A673 (cell line): ENCODE measurements at regions not wholly inside any gene's neighbourhood (a gene's known extent, or its start where the extent isn't known, plus 50 kb on each side); places are given as distances from the start of the nearest gene placed in this dataset.

Experiments used
- BruUV-seq: library from RNA; stranded (reverse); fragments of 400-500 nt; replicated peaks from 2 replicates; lab custom pipeline; 2021; lab: Mats Ljungman, UMichigan
- CTCF ChIA-PET: fragments of 300-600 bp; sonication (Branson Sonifier 250); formaldehyde crosslinking; loops from one replicate; lab custom pipeline; 2022; ENCODE audit warnings: antibody characterized with exemption; lab: Charles Lee
- POLR2A ChIA-PET: fragments of 300-600 bp; sonication (Branson Sonifier 250); formaldehyde crosslinking; loops from one replicate; lab custom pipeline; 2022; ENCODE audit warnings: antibody characterized with exemption; ENCODE audit not compliant: low non-redundant PET; lab: Charles Lee
- DNase-seq: peaks from one replicate; pipeline ENCODE4 v3.0.0-alpha.2; 2015; ENCODE audit warnings: low spot score
- H3K27ac ChIP-seq: fragments of 200-600 bp; sonication (generic); 2 replicates; pipeline ENCODE4 v1.5.1; 2016; ENCODE audit warnings: mixed run types, low read depth, mild to moderate bottlenecking, mixed read lengths, antibody characterized with exemption, low read length; ENCODE audit not compliant: poor library complexity, severe bottlenecking
- H3K27me3 ChIP-seq: fragments of 200-600 bp; sonication (generic); replicated peaks from 2 replicates; pipeline ENCODE4 v1.6.1; 2017; ENCODE audit warnings: mixed run types, low read depth, mild to moderate bottlenecking, mixed read lengths, antibody characterized with exemption, low read length; ENCODE audit not compliant: insufficient read depth, poor library complexity
- H3K36me3 ChIP-seq: fragments of 200-600 bp; sonication (generic); 2 replicates; pipeline ENCODE4 v1.6.1; 2016; ENCODE audit warnings: mixed run types, mild to moderate bottlenecking, mixed read lengths, antibody characterized with exemption, low read length; ENCODE audit not compliant: insufficient read depth, poor library complexity, severe bottlenecking
- H3K4me1 ChIP-seq: fragments of 200-600 bp; sonication (generic); 2 replicates; pipeline ENCODE4 v1.6.1; 2017; ENCODE audit warnings: mixed run types, mild to moderate bottlenecking, mixed read lengths, antibody characterized with exemption, low read length; ENCODE audit not compliant: insufficient read depth, poor library complexity, severe bottlenecking
- H3K4me3 ChIP-seq: fragments of 200-600 bp; sonication (generic); 2 replicates; pipeline ENCODE4 v1.5.1; 2016; ENCODE audit warnings: low read depth, mixed run types, mild to moderate bottlenecking, mixed read lengths, low read length; ENCODE audit not compliant: poor library complexity, severe bottlenecking
- H3K9me3 ChIP-seq: fragments of 200-600 bp; sonication (generic); 2 replicates; pipeline ENCODE4 v1.6.1; 2016; ENCODE audit warnings: mixed run types, low read depth, mild to moderate bottlenecking, mixed read lengths, antibody characterized with exemption, low read length; ENCODE audit not compliant: poor library complexity, severe bottlenecking
- EZH2 ChIP-seq: fragments of 200-600 bp; sonication (generic); IDR thresholded peaks from 2 replicates; pipeline ENCODE4 v1.6.1; 2017; ENCODE audit warnings: borderline replicate concordance, low read depth, mild to moderate bottlenecking, mixed read lengths, antibody characterized with exemption, low read length; ENCODE audit not compliant: poor library complexity, severe bottlenecking
- intact Hi-C: fragments of 100-400 bp; cut with micrococcal nuclease; formaldehyde crosslinking; loops from one replicate; pipeline ENCODE4 v1.10.0; 2022; ENCODE audit not compliant: unreplicated experiment
- TF ChIP-seq, protein P1 (sequence below): fragments of 300-800, 200-600 bp; sonication (generic); conservative IDR thresholded peaks from 2 replicates; pipeline ENCODE4 v1.5.1; 2017; ENCODE audit warnings: low read depth, mild to moderate bottlenecking, antibody characterized with exemption, low read length, moderate library complexity, mixed read lengths

DNA sequence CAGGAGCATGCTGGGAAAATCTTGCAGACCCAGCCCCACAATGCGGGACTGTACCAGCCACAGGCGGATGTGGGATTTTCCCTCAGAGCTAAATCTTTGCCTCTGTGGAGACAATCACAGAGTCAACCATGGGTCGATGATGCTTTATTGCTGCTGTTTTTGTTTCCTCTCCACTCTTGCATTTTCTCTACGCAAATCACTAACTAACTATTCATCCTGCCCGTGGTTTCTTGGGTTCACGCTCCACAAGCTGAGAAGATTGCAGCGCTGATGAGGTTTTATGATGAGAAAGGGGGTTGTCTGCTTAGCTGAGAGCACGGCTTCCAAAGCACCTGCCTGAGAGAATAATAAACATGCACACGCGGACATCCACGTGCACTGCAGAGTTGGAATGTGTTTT is 500.2 kb upstream of the ADAMTS16 start:
- no peak overlapping the region for H3K4me3 ChIP-seq
- BruUV-seq, result no TSS peak
- no peak for DNase-seq
- intact Hi-C loops, result no loop called here
- no peaks in the 10 kb centered on the region for H3K27me3 ChIP-seq
- POLR2A ChIA-PET, result no interaction called here
- TF ChIP-seq EZH2, result no peak
- TF ChIP-seq, protein P1, sequence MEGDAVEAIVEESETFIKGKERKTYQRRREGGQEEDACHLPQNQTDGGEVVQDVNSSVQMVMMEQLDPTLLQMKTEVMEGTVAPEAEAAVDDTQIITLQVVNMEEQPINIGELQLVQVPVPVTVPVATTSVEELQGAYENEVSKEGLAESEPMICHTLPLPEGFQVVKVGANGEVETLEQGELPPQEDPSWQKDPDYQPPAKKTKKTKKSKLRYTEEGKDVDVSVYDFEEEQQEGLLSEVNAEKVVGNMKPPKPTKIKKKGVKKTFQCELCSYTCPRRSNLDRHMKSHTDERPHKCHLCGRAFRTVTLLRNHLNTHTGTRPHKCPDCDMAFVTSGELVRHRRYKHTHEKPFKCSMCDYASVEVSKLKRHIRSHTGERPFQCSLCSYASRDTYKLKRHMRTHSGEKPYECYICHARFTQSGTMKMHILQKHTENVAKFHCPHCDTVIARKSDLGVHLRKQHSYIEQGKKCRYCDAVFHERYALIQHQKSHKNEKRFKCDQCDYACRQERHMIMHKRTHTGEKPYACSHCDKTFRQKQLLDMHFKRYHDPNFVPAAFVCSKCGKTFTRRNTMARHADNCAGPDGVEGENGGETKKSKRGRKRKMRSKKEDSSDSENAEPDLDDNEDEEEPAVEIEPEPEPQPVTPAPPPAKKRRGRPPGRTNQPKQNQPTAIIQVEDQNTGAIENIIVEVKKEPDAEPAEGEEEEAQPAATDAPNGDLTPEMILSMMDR, result no peak
- H3K4me1 ChIP-seq, result no peaks in the 10 kb centered on the region
- H3K9me3 ChIP-seq, result no peaks in the 10 kb centered on the region
- no peaks in the 10 kb centered on the region for H3K36me3 ChIP-seq
- CTCF ChIA-PET, result no interaction called here
- H3K27ac ChIP-seq, result no peak overlapping the region

DNA sequence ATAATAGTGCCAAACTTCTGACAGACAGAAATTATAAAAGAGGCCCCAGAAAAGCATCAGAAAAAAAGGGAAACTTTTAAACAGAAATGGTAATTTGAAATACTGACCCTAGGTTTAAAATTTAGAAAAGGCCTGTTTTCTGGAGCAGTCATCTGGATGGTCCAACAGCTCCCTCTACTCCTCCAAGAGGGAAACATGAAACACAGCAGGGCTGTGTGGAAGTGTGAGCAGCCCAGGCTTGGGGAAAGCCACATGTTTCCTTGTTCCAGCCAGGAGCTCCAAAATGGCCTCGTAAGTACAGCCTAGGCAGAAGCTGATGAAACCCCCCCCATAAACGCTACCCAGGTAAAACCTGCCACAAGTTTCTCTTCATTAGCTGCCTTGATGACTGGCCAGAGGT is 499.3 kb upstream of the ADAMTS16 start:
- Histone ChIP-seq H3K27me3 (no peaks in the 10 kb centered on the region), H3K9me3 (no peaks in the 10 kb centered on the region), H3K4me3 (no peak overlapping the region), H3K4me1 (no peaks in the 10 kb centered on the region), H3K27ac (no peak overlapping the region), H3K36me3 (no peaks in the 10 kb centered on the region)
- no TSS peak for BruUV-seq
- no peak for DNase-seq
- CTCF ChIA-PET, result no interaction called here
- POLR2A ChIA-PET, result no interaction called here
- intact Hi-C loops, result no loop called here
- no peak for TF ChIP-seq EZH2
- TF ChIP-seq, protein P1, result no peak

DNA sequence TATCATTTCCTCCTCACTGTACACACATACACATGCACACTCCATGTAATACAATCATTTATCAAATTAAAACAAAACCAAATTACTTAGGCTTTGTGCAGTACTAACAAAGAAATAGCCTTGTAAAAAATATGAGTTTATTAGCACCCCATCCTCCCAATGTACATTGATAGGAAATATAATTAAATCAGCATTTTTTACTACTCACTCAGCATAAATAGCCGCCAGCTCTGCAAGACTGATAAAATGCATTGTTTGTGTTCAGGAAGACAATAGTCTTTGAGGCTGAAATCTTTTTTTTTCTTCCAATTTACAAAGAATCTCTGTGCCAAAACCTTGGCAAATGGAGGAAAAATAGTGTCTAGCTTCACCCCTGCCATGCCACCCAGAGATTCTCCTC is 497.6 kb upstream of the ADAMTS16 start:
- TF ChIP-seq, protein P1, result no peak
- no peak for TF ChIP-seq EZH2
- no peak overlapping the region for H3K4me3 ChIP-seq
- H3K36me3 ChIP-seq, result no peaks in the 10 kb centered on the region
- H3K9me3 ChIP-seq, result no peaks in the 10 kb centered on the region
- no TSS peak for BruUV-seq
- ChIA-PET CTCF (no interaction called here), POLR2A (no interaction called here)
- H3K4me1 ChIP-seq, result no peaks in the 10 kb centered on the region
- no peak for DNase-seq
- intact Hi-C loops, result no loop called here
- no peak overlapping the region for H3K27ac ChIP-seq
- no peaks in the 10 kb centered on the region for H3K27me3 ChIP-seq
